ENCODE measurements at regions not wholly inside any gene's neighbourhood (a gene's known extent, or its start where the extent isn't known, plus 50 kb on each side); places are given as distances from the start of the nearest gene placed in this dataset.

GRCh38 chr2:153096272-153096671, 377.9 kb downstream of the ARL6IP6 start:
- DNase-seq: no peak

DNA sequence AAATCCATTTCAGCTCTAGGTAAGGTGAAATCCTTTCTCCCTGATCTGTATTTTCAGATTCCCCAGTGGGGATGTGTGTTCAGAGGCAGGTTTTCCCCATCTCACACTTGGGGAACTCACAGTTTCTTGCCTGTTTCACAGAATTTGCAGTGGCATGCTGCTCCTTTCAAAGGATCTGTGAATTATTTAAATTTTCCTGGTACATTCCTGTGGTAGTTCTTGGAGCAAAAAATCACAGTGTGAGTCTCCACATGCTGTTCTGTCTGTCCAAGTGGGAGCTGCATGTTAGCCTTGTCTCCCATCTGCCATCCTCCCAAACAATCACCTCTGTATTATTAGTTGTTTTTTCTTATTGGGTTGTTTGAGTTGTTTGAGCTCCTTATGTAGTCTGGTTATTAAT, 372.9 kb downstream of the ARL6IP6 start:
- DNase-seq: no peak

DNA sequence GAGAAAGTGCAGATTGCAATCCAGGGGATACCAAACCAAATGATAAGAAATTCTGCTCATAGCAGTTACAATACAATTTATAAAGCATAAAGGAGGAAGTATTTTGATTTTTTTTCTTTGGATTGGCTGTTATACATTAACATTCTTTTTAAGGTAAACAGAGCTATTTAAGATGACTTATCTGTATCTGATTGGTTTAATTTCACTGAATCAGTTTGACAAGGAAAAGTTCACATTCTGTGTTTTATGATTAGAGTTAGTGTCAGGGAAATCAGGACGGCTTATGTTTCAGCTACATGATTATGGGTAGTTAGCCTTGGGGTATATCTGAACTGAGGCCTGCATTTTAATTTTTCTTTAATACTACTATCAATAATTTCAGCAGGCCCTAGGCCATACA, 360.9 kb downstream of the ARL6IP6 start:
- no peak for DNase-seq

- DNase-seq: no peak
These were observed 358.9 kb downstream of the ARL6IP6 start for GRCh38 chr2:153077311-153077710.

GRCh38 chr2:153074207-153074606, 355.8 kb downstream of the ARL6IP6 start:
- DNase-seq: no peak

GRCh38 chr2:153072813-153073212, 354.4 kb downstream of the ARL6IP6 start:
- no peak for DNase-seq

DNA sequence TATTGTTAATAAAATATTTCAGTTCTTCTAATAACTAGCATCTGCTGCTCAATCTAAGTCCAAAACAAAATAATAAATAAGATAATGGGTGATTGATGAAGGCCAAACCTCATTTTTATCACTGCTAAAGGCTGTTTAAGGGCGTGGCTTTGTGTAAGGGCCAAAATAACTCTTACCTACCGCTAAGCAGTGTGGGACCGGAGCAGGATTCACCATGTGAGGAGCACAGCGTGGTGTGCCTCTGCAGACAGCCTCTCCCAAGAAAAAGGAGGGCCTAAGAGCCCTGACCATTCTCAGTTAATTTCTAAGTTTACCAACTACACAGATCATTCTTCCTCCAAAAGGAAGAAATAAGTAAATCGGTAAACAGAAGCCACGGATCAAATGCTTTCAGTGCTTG, 353.7 kb downstream of the ARL6IP6 start:
- no peak for DNase-seq

DNA sequence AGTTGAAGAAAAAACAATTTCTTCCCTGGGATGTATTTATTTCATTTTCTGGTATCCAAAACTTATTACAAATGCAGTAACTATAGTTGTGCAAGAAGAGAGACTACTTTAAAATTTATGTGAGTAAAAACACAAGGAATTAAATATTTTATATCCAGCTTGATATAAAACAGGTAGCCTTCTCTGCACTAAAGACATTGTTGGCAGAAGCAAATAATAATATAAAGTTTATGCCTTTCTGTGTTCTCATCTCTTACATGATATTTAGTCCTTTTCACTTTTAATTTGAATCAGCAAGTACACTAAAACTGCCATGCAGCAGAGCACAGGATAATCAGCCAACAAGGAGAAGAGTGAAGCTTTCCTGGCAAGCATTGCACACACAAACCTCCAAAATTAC, 352.7 kb downstream of the ARL6IP6 start:
- no peak for DNase-seq

GRCh38 chr2:153068915-153069314, 350.5 kb downstream of the ARL6IP6 start:
- no peak for DNase-seq

GRCh38 chr2:153068052-153068451, 349.6 kb downstream of the ARL6IP6 start:
- DNase-seq: no peak

DNA sequence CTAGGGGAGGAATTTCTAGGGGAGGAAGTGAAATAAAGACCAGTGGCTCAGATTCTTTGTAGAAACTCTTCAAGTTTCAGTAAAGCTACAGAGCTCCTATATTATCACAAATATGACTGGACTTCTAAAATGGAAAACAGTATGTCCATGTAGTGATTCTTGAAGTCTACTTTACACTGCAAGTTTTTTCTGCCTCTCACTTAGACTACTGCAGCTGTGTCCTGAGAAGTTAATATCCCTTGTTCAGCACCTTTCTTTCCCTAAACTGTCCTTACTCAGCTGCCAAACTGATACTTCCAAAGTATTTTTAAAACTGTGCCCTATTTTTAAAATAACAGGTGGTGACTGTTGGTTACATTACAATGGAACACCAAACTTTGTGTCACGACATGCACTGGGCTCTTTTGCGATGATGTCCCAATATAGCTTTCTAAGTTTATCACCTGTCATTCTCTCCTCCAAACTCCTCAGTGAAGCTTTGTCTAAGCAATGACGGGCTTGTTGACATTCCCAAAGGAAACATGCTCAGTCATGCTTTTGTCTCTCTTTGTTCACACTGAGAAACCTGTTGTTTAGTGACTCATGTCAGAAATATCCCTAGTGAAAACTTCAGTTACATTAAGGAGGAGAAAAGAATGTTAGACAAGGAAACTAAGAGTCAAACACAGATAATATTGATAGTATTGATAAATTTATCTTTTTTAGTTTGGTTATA, 341.1 kb downstream of the ARL6IP6 start:
- DNase-seq: peak; percentile 75

- no peak for DNase-seq
These were observed 339.3 kb downstream of the ARL6IP6 start for GRCh38 chr2:153057743-153058142.

- DNase-seq: peak; percentile 59
These were observed 336.8 kb downstream of the ARL6IP6 start for GRCh38 chr2:153055182-153055581.

DNA sequence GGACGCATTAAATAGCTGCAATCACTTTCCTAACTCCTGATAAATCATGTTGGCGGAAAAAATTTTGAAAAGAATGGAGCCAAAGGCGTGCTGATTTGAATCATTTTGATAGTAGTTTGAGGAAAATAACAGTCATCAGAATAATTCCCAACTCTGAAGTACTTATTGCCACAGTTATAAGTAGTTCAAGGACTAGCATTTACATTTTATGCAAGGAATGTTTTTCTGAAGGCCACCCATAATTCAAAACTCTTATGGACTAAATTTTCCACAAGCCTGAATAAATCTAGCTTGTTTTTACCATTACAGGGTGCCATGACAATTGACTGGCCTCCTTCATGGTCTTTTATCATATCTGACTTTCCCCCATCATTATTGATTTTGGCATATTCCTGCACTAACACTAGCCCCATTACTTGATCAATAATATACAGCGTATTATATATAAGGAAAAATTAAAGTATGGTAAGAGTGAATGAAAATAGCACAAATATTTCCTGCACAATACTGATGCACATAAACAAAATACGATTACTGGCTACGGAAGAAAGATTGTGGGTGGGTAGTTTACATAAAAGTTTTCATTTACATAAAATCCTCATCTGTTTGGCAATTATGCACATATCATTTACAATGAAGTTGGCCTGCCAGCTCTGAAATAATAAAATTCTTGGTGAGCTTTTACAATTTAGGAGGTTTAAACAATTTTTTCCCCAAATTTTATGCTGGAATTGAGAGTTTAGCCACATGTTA, 334.6 kb downstream of the ARL6IP6 start:
- no peak for DNase-seq

GRCh38 chr2:153047220-153047619, 328.8 kb downstream of the ARL6IP6 start:
- no peak for DNase-seq

DNA sequence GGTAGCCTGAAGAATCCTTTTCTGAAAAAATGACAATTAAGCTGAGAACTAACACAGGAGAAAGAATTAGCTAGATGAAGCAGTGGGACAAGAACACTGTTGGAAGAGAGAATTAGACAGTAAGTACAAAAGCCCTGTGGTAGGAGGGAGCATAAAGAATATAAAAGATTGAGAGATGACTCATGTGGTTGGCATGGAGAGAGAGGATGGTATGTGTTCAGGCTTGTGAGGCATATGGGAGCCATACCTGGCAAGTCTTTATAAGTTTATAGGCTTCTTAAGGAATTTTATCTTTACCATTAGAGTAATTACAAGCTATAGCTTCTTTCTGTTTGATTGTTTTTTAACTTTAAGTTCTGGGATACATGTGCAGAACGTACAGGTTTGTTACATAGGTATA, 325.0 kb downstream of the ARL6IP6 start:
- DNase-seq: no peak

DNA sequence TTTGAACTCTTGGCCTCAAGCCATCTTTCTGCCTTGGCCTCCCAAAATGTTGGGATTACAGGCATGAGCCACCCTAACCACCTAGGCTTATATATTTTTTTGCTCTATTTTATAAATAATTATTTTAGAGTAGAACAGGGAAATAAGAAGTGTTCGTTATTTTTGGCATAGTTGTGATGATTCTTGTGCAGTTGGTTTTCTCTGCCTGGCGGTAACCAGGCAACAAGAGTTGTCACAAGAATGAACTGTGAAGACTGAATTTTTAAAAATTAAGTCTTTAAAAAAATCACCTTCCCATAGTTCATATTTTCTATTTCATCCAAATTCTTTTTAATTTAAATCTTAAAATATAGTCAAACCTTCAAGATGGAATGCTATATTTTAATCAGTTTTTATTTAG, 310.2 kb downstream of the ARL6IP6 start:
- DNase-seq: no peak

GRCh38 chr2:153027533-153027932, 309.1 kb downstream of the ARL6IP6 start:
- DNase-seq: no peak

DNA sequence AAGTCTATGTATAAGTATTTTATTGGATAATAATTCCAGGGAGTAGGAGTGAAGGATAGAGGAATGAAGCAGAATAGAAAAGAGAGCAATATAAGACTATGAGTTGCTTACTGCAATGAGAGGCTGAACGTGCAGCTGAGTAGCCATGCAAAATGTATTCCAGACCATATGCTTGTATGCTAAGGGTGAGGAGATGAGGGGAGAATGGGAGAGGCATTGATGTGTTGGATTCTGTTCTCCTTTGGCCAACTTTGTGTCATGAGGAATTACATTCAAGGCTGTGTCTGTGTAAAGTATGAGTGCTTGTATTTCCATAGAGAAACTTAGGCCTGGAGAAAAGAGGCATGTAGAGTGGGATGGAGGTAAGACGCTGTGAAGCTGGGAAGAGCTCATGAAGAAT, 301.8 kb downstream of the ARL6IP6 start:
- DNase-seq: no peak

GRCh38 chr2:153005071-153005730, 286.8 kb downstream of the ARL6IP6 start:
- no peak for DNase-seq

- no peak for DNase-seq
These were observed 286.2 kb downstream of the ARL6IP6 start for GRCh38 chr2:153004627-153005026.

- no peak for DNase-seq
These were observed 255.7 kb downstream of the ARL6IP6 start for GRCh38 chr2:152974146-152974545.

GRCh38 chr2:152971685-152972084, 253.3 kb downstream of the ARL6IP6 start:
- DNase-seq: no peak

DNA sequence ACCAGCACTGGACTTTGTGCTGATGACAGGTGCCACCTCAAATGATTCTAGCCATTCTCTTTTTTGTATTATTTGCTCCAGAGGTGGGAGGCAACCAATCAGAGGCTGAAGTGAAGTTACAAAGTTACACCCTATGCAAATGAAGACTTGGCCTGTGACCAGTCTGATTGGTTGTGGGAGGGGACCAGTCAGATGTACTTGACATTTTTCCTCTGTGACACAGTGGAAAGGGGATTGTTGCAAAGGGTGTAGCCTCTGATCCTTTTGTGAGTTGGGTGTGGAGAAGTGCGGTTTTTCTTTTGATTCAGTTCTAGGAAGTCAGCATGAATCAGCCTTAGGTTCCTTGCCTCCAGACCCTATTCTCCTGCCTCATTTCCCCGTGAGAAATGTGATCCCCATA, 244.0 kb downstream of the ARL6IP6 start:
- no peak for DNase-seq

Data from islet precursor cell (in vitro differentiated cells).